OCI-LY3 (cell line): ENCODE measurements at regions not wholly inside any gene's neighbourhood (a gene's known extent, or its start where the extent isn't known, plus 50 kb on each side); places are given as distances from the start of the nearest gene placed in this dataset.
A peak's percentile ranks its signal among the peaks of the same experiment; 100 is the strongest.

Experiments
- H2AFZ ChIP-seq: fragments of 200-600, 300-600 bp; shearing (Covaris generic); 2 replicates; pipeline ENCODE4 v1.6.0; 2014; ENCODE audit warnings: antibody characterized with exemption, low read depth, low read length
- H3K27ac ChIP-seq: fragments of 200-600, 300-600 bp; sonication (generic); 2 replicates; pipeline ENCODE4 v1.5.1; 2014; ENCODE audit warnings: mild to moderate bottlenecking, low read length, moderate library complexity, mixed read lengths
- H3K27me3 ChIP-seq: fragments of 200-600, 300-600 bp; sonication (generic); 2 replicates; pipeline ENCODE4 v1.6.1; 2014; ENCODE audit warnings: low read depth, low read length, mixed read lengths
- H3K36me3 ChIP-seq: fragments of 200-600, 300-600 bp; sonication (generic); replicated peaks from 2 replicates; pipeline ENCODE3; 2014; ENCODE audit warnings: low read depth, low read length, mixed read lengths
- H3K4me1 ChIP-seq: fragments of 300-600, 200-600 bp; sonication (generic); 2 replicates; pipeline ENCODE4 v1.6.1; 2014; ENCODE audit warnings: low read length, mixed read lengths
- H3K4me2 ChIP-seq: fragments of 200-600, 300-600 bp; sonication (generic); 2 replicates; pipeline ENCODE4 v1.6.1; 2014; ENCODE audit warnings: low read length, mixed read lengths
- H3K4me3 ChIP-seq: fragments of 300-600, 200-600 bp; sonication (generic); 2 replicates; pipeline ENCODE4 v1.5.1; 2014; ENCODE audit warnings: antibody characterized with exemption, mild to moderate bottlenecking, low read length, moderate library complexity
- H3K79me2 ChIP-seq: fragments of 300-600, 200-600 bp; shearing (Covaris generic); 2 replicates; pipeline ENCODE4 v1.6.1; 2014; ENCODE audit warnings: mild to moderate bottlenecking, low read length, mixed read lengths
- H3K9ac ChIP-seq: fragments of 300-600, 200-600 bp; shearing (Covaris generic); 2 replicates; pipeline ENCODE4 v1.6.0; 2014; ENCODE audit warnings: mild to moderate bottlenecking, low read length, moderate library complexity
- H3K9me3 ChIP-seq: fragments of 200-600, 300-600 bp; shearing (Covaris generic); 2 replicates; pipeline ENCODE4 v1.6.1; 2014; ENCODE audit warnings: low read length, mixed read lengths; ENCODE audit not compliant: insufficient read depth
- H4K20me1 ChIP-seq: fragments of 200-600, 300-600 bp; sonication (generic); 2 replicates; pipeline ENCODE4 v1.6.1; 2016; ENCODE audit warnings: low read length, mixed read lengths; ENCODE audit not compliant: insufficient read depth
- CTCF ChIP-seq: fragments of 200-600, 300-600 bp; sonication (generic); IDR thresholded peaks from 2 replicates; pipeline ENCODE4 v1.5.1; 2014; ENCODE audit warnings: antibody characterized with exemption, low read length, low read depth
- EZH2phosphoT487 ChIP-seq: fragments of 200-600 bp; shearing (Covaris generic); IDR thresholded peaks from 2 replicates; pipeline ENCODE4 v1.6.1; 2018; ENCODE audit warnings: antibody characterized with exemption, mixed run types, low read depth

- Histone ChIP-seq H3K9ac (no peak overlapping the region), H3K27ac (peak overlapping the region; percentile 46; the same call in 1 of the 2 replicates), H2AFZ (no peak overlapping the region), H3K4me1 (peaks cover 44% of the 10 kb centered on the region), H4K20me1 (no peaks in the 10 kb centered on the region), H3K36me3 (no peaks in the 10 kb centered on the region), H3K4me3 (peak overlapping the region; percentile 32; the same call in 1 of the 2 replicates), H3K4me2 (peak overlapping the region; percentile 62), H3K9me3 (no peaks in the 10 kb centered on the region), H3K79me2 (no peaks in the 10 kb centered on the region), H3K27me3 (no peaks in the 10 kb centered on the region)
- no peak for TF ChIP-seq EZH2phosphoT487
- no peak for TF ChIP-seq CTCF
Observed at GRCh38 chr4:62204136-62204535, 1004.0 kb downstream of the ADGRL3 start.

- no peak for TF ChIP-seq EZH2phosphoT487
- no peak for TF ChIP-seq CTCF
- Histone ChIP-seq H3K4me2 (no peak overlapping the region), H3K79me2 (no peaks in the 10 kb centered on the region)
Observed at GRCh38 chr4:62199291-62199810, 999.2 kb downstream of the ADGRL3 start.

GRCh38 chr4:62196338-62196737 is 996.2 kb downstream of the ADGRL3 start:
- H3K27me3 ChIP-seq, result no peaks in the 10 kb centered on the region
- no peaks in the 10 kb centered on the region for H3K4me1 ChIP-seq
- no peaks in the 10 kb centered on the region for H4K20me1 ChIP-seq
- H3K36me3 ChIP-seq, result no peaks in the 10 kb centered on the region
- no peak overlapping the region for H3K27ac ChIP-seq
- no peak for TF ChIP-seq EZH2phosphoT487
- H2AFZ ChIP-seq, result no peak overlapping the region
- no peak overlapping the region for H3K4me2 ChIP-seq
- no peaks in the 10 kb centered on the region for H3K9me3 ChIP-seq
- H3K4me3 ChIP-seq, result no peak overlapping the region
- H3K79me2 ChIP-seq, result no peaks in the 10 kb centered on the region
- no peak overlapping the region for H3K9ac ChIP-seq

More at GRCh38 chr4:62199291-62199810, 999.2 kb downstream of the ADGRL3 start:
- H3K27me3 ChIP-seq, result no peaks in the 10 kb centered on the region
- H3K27ac ChIP-seq, result no peak overlapping the region
- no peak overlapping the region for H2AFZ ChIP-seq
- H3K9ac ChIP-seq, result no peak overlapping the region
- H3K4me1 ChIP-seq, result peaks cover 13% of the 10 kb centered on the region
- no peaks in the 10 kb centered on the region for H3K36me3 ChIP-seq
- no peaks in the 10 kb centered on the region for H3K9me3 ChIP-seq
- no peaks in the 10 kb centered on the region for H4K20me1 ChIP-seq
- H3K4me3 ChIP-seq, result no peak overlapping the region

GRCh38 chr4:62194342-62194741 is 994.2 kb downstream of the ADGRL3 start:
- Histone ChIP-seq H3K79me2 (no peaks in the 10 kb centered on the region), H3K9me3 (no peaks in the 10 kb centered on the region), H3K9ac (no peak overlapping the region), H4K20me1 (no peaks in the 10 kb centered on the region), H3K4me3 (no peak overlapping the region), H3K27me3 (no peaks in the 10 kb centered on the region), H3K27ac (no peak overlapping the region), H3K4me1 (no peaks in the 10 kb centered on the region), H3K4me2 (no peak overlapping the region), H3K36me3 (no peaks in the 10 kb centered on the region), H2AFZ (no peak overlapping the region)
- TF ChIP-seq EZH2phosphoT487 (no peak), CTCF (no peak)

- Histone ChIP-seq H2AFZ (no peak overlapping the region), H3K4me3 (no peak overlapping the region)
Observed at GRCh38 chr4:62193761-62194160, 993.6 kb downstream of the ADGRL3 start.

More at GRCh38 chr4:62193761-62194160, 993.6 kb downstream of the ADGRL3 start:
- Histone ChIP-seq H3K79me2 (no peaks in the 10 kb centered on the region), H3K4me1 (no peaks in the 10 kb centered on the region), H4K20me1 (no peaks in the 10 kb centered on the region), H3K27ac (no peak overlapping the region), H3K9ac (no peak overlapping the region), H3K4me2 (no peak overlapping the region), H3K9me3 (no peaks in the 10 kb centered on the region), H3K36me3 (no peaks in the 10 kb centered on the region), H3K27me3 (no peaks in the 10 kb centered on the region)
- TF ChIP-seq CTCF, result no peak
- TF ChIP-seq EZH2phosphoT487, result no peak
